Heart right ventricle (tissue), 16 donors: ENCODE measurements at regions not wholly inside any gene's neighbourhood (a gene's known extent, or its start where the extent isn't known, plus 50 kb on each side); places are given as distances from the start of the nearest gene placed in this dataset.

Source experiments
- ATAC-seq, 8 donors: fragments of 200-7000 bp; cut with Tn5 transposase; one replicate each; pipeline ENCODE4 v1.9.1; 2020; ENCODE audit warnings: mild to moderate bottlenecking in 8 of 8, moderate library complexity in 8 of 8, moderate number of reproducible peaks in 1 of 8
- DNase-seq, 2 donors: peaks; one replicate each; pipeline ENCODE4 v3.0.0-alpha.2; 2020
- H3K27ac ChIP-seq, 10 donors: fragments of 200-600 bp; sonication (generic) in 2 of 10; one replicate each; pipeline versions ENCODE4 v1.5.0 to v1.8.0; 2020 to 2022; ENCODE audit warnings: mild to moderate bottlenecking in 3 of 10
- H3K27me3 ChIP-seq, 7 donors: fragments of 200-600 bp; one replicate each; pipeline ENCODE4 v1.8.0; 2021 to 2022; ENCODE audit warnings: mild to moderate bottlenecking in 2 of 7
- H3K36me3 ChIP-seq, 9 donors: fragments of 200-600 bp; sonication (generic) in 1 of 9; one replicate each; pipeline versions ENCODE4 v1.5.0 to v1.8.0; 2020 to 2022; ENCODE audit warnings: mild to moderate bottlenecking in 2 of 9
- H3K4me1 ChIP-seq, 9 donors: fragments of 200-600 bp; sonication (generic) in 1 of 9; one replicate each; pipeline versions ENCODE4 v1.5.0 to v1.8.0; 2020 to 2022; ENCODE audit warnings: mild to moderate bottlenecking in 4 of 9
- H3K4me3 ChIP-seq, 10 donors: fragments of 200-600 bp; sonication (generic) in 2 of 10; one replicate each; pipeline versions ENCODE4 v1.5.0 to v1.8.0; 2020 to 2022; ENCODE audit warnings: mild to moderate bottlenecking in 7 of 10, moderate library complexity in 2 of 10
- H3K9me3 ChIP-seq, 11 donors: fragments of 200-600 bp in 10 of 11; sonication (generic) in 2 of 11; one replicate each; pipeline versions ENCODE4 v1.5.0 to v1.8.0; 2013 to 2022; ENCODE audit warnings: mild to moderate bottlenecking in 2 of 11, control low read depth in 1 of 11, moderate library complexity in 1 of 11
- WGBS, 2 donors: extraction: QIAGEN DNeasy Blood & Tissue Kit; methylation state at CpG; one replicate each; pipeline ENCODE4 v1.1.7; 2013; ENCODE audit warnings: inconsistent platforms in 1 of 2; 5-methylcytosine and 5-hydroxymethylcytosine counted together
- intact Hi-C, 10 donors: fragments of 100-400 bp; cut with DNase I; formaldehyde crosslinking; loops; one replicate each; pipeline versions ENCODE4 v1.11.1 to v1.14.2; 2022
- TF ChIP-seq, protein P1 (sequence below), 9 donors: fragments of 200-600 bp; sonication (generic) in 2 of 9; IDR thresholded peaks; one replicate each; pipeline versions ENCODE4 v1.5.0 to v1.8.0; 2021 to 2022; ENCODE audit warnings: antibody characterized with exemption in 9 of 9, mild to moderate bottlenecking in 5 of 9, moderate library complexity in 1 of 9
- donor health status: Arrhythmogenic right ventricular cardiomyopathy.
- donor health status: ischemic (EF 13 %, LVEDD 7.1; RV severe dilation, severe dysfunction).
- donor health status: healthy with polysubstance abuse.
- donor health status: DM: no; HTN: yes; CAD: no.
- donor health status: DM: no; HTN: no; CAD: no.
- donor health status: ischemic (EF 25% LVEDD 6.9; RV normal size, moderate dysfunction).
- donor health status: ischemic (EF 25% LVEDD 5.7; RV mildly dilated, moderate dysfunction).
- donor health status: healthy.
- donor health status: DM: yes; HTN: yes; CAD: no.
- donor health status: Ischemic cardiomyopathy.
- donor health status: ischemic (EF 35%, LVEDD 5.7; RV mildly dilated, moderate dysfunction).
- donor health status: nonischemic (EF 11% LVEDD 7.7; RV severe dilation, severe dysfunction).
- donor health status: DM: yes; HTN: yes; CAD: no.
- donor health status: PGD.
- donor health status: ischemic (EF 29% LVEDD 5.4; RV normal size, mild dysfunction).
- donor health status: nonischemic (EF 23%, LVEDD 6.1; RV moderate dilation, normal function).

DNA sequence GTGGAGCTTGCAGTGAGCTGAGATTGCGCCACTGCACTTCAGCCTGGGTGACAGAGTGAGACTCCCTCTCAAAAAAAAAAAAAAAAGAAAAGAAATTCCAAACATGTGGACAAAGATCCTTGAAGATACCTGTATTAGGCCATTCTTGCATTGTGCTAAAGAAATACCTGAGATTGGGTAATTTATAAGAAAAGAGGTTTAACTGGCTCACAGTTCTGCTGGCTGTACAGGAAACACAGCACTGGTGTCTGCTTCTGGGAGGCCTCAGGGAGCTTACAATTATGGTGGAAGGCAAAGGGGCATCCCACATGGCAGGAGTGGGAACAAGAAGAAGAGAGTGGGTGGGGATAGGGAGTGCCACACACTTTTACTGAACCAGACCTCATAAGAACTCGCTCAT, 140.1 kb downstream of the SS18 start:
- no peaks in the 10 kb centered on the region for H3K27me3 ChIP-seq
- no peaks in the 10 kb centered on the region for H3K4me1 ChIP-seq
- no peak for ATAC-seq
- no peak overlapping the region for H3K4me3 ChIP-seq
- TF ChIP-seq, protein P1, sequence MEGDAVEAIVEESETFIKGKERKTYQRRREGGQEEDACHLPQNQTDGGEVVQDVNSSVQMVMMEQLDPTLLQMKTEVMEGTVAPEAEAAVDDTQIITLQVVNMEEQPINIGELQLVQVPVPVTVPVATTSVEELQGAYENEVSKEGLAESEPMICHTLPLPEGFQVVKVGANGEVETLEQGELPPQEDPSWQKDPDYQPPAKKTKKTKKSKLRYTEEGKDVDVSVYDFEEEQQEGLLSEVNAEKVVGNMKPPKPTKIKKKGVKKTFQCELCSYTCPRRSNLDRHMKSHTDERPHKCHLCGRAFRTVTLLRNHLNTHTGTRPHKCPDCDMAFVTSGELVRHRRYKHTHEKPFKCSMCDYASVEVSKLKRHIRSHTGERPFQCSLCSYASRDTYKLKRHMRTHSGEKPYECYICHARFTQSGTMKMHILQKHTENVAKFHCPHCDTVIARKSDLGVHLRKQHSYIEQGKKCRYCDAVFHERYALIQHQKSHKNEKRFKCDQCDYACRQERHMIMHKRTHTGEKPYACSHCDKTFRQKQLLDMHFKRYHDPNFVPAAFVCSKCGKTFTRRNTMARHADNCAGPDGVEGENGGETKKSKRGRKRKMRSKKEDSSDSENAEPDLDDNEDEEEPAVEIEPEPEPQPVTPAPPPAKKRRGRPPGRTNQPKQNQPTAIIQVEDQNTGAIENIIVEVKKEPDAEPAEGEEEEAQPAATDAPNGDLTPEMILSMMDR (IDR thresholded peaks at IDR 0.05) = no peak
- H3K9me3 ChIP-seq = peaks cover 0 to 8% (median 0%) of the 10 kb centered on the region in 11 donors
- intact Hi-C loops = no loop called here
- WGBS, 2 donors = 71 to 80% methylated on average over 1 to 2 of the region's 2 CpGs
- H3K36me3 ChIP-seq = no peaks in the 10 kb centered on the region
- H3K27ac ChIP-seq = no peak overlapping the region
- no peak for DNase-seq

DNA sequence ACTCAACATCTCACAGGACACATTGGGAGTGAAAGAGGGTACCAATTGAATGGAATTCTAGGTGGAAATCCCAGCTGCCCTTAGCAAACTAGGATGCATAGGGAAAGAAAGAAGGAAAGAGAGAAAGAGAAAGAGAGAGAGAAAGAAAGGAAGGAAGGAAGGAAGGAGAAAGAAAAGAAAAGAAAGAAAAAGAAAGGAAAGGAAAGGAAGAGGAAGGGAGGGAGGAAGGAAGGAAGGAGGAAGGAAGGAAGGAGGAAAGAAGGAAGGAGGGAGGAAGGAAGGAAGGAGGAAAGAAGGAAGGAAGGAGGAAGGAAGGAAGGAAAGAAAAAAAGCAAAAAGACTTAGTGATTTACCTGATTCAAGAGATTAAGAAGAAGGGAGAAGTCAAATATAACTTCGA, 143.9 kb downstream of the SS18 start:
- Histone ChIP-seq H3K9me3 (peaks cover 0 to 8% (median 0%) of the 10 kb centered on the region in 11 donors), H3K36me3 (no peaks in the 10 kb centered on the region), H3K27me3 (no peaks in the 10 kb centered on the region), H3K27ac (no peak overlapping the region), H3K4me1 (no peaks in the 10 kb centered on the region), H3K4me3 (no peak overlapping the region)
- TF ChIP-seq, protein P1 (IDR thresholded peaks at IDR 0.05) = no peak
- DNase-seq = no peak
- intact Hi-C loops = loop anchor here in 1 of 10 donors (5.0 kb wide), 1 partner anchor 51 kb away; no protein-coding TSS in a partner anchor
- no peak for ATAC-seq
- WGBS, 2 donors = 69 to 89% methylated on average over 1 of the region's 1 CpG

DNA sequence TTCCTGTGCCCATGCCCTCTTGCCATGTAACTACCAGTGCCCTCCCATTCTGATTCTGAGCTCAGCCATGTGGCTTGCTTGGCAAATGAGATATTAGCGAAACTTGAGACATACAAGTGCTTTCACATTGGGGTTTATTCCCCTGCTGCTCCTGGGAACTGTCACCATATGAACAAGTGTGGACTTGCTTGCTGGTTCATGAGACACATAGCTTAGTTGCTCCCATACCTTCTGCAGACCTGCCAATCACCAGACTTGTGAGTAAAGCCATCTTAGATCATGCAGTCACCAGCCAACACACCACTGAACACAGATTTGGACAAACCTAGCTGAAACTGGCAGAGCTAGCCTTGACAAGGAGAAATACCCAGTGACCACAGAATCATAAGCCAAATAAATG, 155.1 kb downstream of the SS18 start:
- intact Hi-C loops = no loop called here
- Histone ChIP-seq H3K4me1 (no peaks in the 10 kb centered on the region), H3K27me3 (no peaks in the 10 kb centered on the region), H3K9me3 (peaks cover 0 to 10% (median 0%) of the 10 kb centered on the region in 11 donors), H3K36me3 (no peaks in the 10 kb centered on the region), H3K27ac (no peak overlapping the region), H3K4me3 (no peak overlapping the region)
- WGBS, 2 donors = 89 to 91% methylated on average over 1 of the region's 1 CpG
- ATAC-seq (no peak), DNase-seq (no peak)
- TF ChIP-seq, protein P1 (IDR thresholded peaks at IDR 0.05) = no peak

DNA sequence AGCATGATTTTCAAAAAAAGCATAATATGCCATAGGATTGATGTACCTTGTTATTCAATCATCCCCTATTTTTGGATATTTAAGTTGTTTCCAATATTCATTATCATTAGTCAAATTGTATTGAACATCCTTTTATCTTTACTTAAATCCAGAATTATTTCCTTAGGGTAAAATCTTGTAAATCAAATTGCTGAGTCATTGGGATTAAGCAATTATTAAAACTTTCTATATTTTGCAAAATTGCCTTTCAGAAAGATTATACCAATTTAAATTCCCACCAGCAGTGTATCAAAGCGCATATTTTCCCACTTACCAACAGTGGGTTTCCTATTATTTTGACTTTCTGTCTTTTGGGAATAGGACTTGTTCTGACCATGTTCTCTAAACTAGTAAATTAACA, 159.3 kb downstream of the SS18 start:
- H3K36me3 ChIP-seq = no peaks in the 10 kb centered on the region
- intact Hi-C loops = no loop called here
- no peak overlapping the region for H3K27ac ChIP-seq
- H3K4me1 ChIP-seq = peaks cover 0 to 4% (median 0%) of the 10 kb centered on the region in 9 donors
- 94 to 97% methylated on average over 1 of the region's 1 CpG for WGBS, 2 donors
- H3K9me3 ChIP-seq = peaks cover 0 to 4% (median 0%) of the 10 kb centered on the region in 11 donors
- no peak for ATAC-seq
- TF ChIP-seq, protein P1 (IDR thresholded peaks at IDR 0.05) = no peak
- no peaks in the 10 kb centered on the region for H3K27me3 ChIP-seq
- no peak overlapping the region for H3K4me3 ChIP-seq
- DNase-seq = no peak
